ENCODE measurements at regions not wholly inside any gene's neighbourhood (a gene's known extent, or its start where the extent isn't known, plus 50 kb on each side); places are given as distances from the start of the nearest gene placed in this dataset.

GRCh38 chr3:140791368-140791767 lies 113.5 kb downstream of the TRIM42 start:
- Histone ChIP-seq H3K79me2 (ENCODE audit: insufficient read depth, low read length) (no peaks in the 10 kb centered on the region), H3K9me3 (ENCODE audit: low read length) (peaks cover 10% of the 10 kb centered on the region), H3K27me3 (ENCODE audit: control insufficient read depth in 1 of 2, insufficient read depth in 2 of 2, low read length in 2 of 2) (no peaks in the 10 kb centered on the region), H3K27ac (ENCODE audit: extremely low read length, insufficient read depth, low read length) (no peak overlapping the region), H3K9ac (ENCODE audit: insufficient read depth, low read depth, low read length) (no peak overlapping the region), H3K4me3 (replicated peaks in 1 of 3; ENCODE audit: insufficient read depth in 1 of 3, low read depth in 2 of 3, low read length in 3 of 3) (no peak overlapping the region), H3K36me3 (replicated peaks in 1 of 2; ENCODE audit: control insufficient read depth in 1 of 2, insufficient read depth in 2 of 2, low read length in 2 of 2) (no peaks in the 10 kb centered on the region), H2AFZ (ENCODE audit: low read length) (no peak overlapping the region), H3K4me2 (ENCODE audit: low read depth, low read length) (no peak overlapping the region), H3K4me1 (ENCODE audit: insufficient read depth, low read length) (no peaks in the 10 kb centered on the region), H4K20me1 (ENCODE audit: insufficient read depth, low read length) (no peaks in the 10 kb centered on the region)
- in situ Hi-C loops (cut with HindIII; ENCODE audit: extremely low pct_ligation_motif_present, low pct_unique_long_range_greater_than_20kb) (no loop called here), intact Hi-C loops (cut with micrococcal nuclease; ENCODE audit: unreplicated experiment) (no loop called here)
- no TSS peak for BruUV-seq (replicated peaks)
- WGBS (ENCODE audit: low lambda C conversion rate) = 15% methylated on average over 3 of the region's 3 CpGs
- CTCF ChIA-PET (ENCODE audit: low intra/inter-chr PET ratio, low total read pairs) = no interaction called here
- FAIRE-seq (no peak), DNase-seq (ENCODE audit: low spot score) (no peak), ATAC-seq (no peak)
- POLR2A ChIA-PET = no interaction called here
- no peak for TF ChIP-seq ZNF614 (CRISPR knock-in tag; IDR thresholded peaks at IDR 0.05; ENCODE audit: borderline replicate concordance)
- TF ChIP-seq ZGPAT (CRISPR knock-in tag; IDR thresholded peaks at IDR 0.05) = no peak
- TF ChIP-seq ISL2 (CRISPR knock-in tag; IDR thresholded peaks at IDR 0.05) = no peak
- TF ChIP-seq ZNF280B (CRISPR knock-in tag; IDR thresholded peaks at IDR 0.05; ENCODE audit: borderline replicate concordance) = no peak
- no peak for TF ChIP-seq SMAD1 (CRISPR knock-in tag; IDR thresholded peaks at IDR 0.05; ENCODE audit: borderline replicate concordance, low read depth)
- TF ChIP-seq ATF1 (CRISPR knock-in tag; IDR thresholded peaks at IDR 0.05) = no peak
- TF ChIP-seq UBTF (CRISPR knock-in tag; IDR thresholded peaks at IDR 0.05) = no peak
- no peak for TF ChIP-seq BHLHE40 (IDR thresholded peaks at IDR 0.05; ENCODE audit: low read length)
- TF ChIP-seq ZBTB34 (CRISPR knock-in tag; IDR thresholded peaks at IDR 0.05) = no peak
- TF ChIP-seq RELA (CRISPR knock-in tag; IDR thresholded peaks at IDR 0.05) = no peak
